Upper lobe of right lung (tissue), 1 donor: ENCODE measurements at regions not wholly inside any gene's neighbourhood (a gene's known extent, or its start where the extent isn't known, plus 50 kb on each side); places are given as distances from the start of the nearest gene placed in this dataset.

Experiments
- ATAC-seq: fragments of 200-7000 bp; cut with Tn5 transposase; one replicate; pipeline ENCODE4 v1.9.1; 2020; ENCODE audit warnings: mild to moderate bottlenecking, moderate library complexity
- DNase-seq: peaks from one replicate; pipeline ENCODE4 v3.0.0-alpha.2; 2020
- H3K27ac ChIP-seq: fragments of 200-600 bp; one replicate; pipeline ENCODE4 v1.8.0; 2022
- H3K27me3 ChIP-seq: fragments of 200-600 bp; one replicate; pipeline ENCODE4 v1.8.0; 2022; ENCODE audit warnings: mild to moderate bottlenecking
- H3K36me3 ChIP-seq: fragments of 200-600 bp; one replicate; pipeline ENCODE4 v1.8.0; 2022
- H3K4me1 ChIP-seq: fragments of 200-600 bp; one replicate; pipeline ENCODE4 v1.8.0; 2022
- H3K4me3 ChIP-seq: fragments of 200-600 bp; one replicate; pipeline ENCODE4 v1.8.0; 2022; ENCODE audit warnings: mild to moderate bottlenecking
- H3K9me3 ChIP-seq: fragments of 200-600 bp; one replicate; pipeline ENCODE4 v1.8.0; 2022
- CTCF ChIP-seq: fragments of 200-600 bp; IDR thresholded peaks from one replicate; pipeline ENCODE4 v1.8.0; 2022; ENCODE audit warnings: antibody characterized with exemption
- intact Hi-C: fragments of 100-400 bp; cut with DNase I; formaldehyde crosslinking; loops from one replicate; pipeline ENCODE4 v1.11.0; 2022
- donor health status: DM: no; HTN: yes; CAD: no; lungs with severe emphysema.

- Histone ChIP-seq H3K36me3 (no peaks in the 10 kb centered on the region), H3K27me3 (no peaks in the 10 kb centered on the region), H3K9me3 (no peaks in the 10 kb centered on the region), H3K27ac (no peak overlapping the region), H3K4me1 (no peaks in the 10 kb centered on the region), H3K4me3 (no peak overlapping the region)
- intact Hi-C loops: no loop called here
- TF ChIP-seq CTCF: no peak
- ATAC-seq (no peak), DNase-seq (no peak)
Measured at GRCh38 chr17:77725846-77726245, 232.7 kb upstream of the TNRC6C start.

DNA sequence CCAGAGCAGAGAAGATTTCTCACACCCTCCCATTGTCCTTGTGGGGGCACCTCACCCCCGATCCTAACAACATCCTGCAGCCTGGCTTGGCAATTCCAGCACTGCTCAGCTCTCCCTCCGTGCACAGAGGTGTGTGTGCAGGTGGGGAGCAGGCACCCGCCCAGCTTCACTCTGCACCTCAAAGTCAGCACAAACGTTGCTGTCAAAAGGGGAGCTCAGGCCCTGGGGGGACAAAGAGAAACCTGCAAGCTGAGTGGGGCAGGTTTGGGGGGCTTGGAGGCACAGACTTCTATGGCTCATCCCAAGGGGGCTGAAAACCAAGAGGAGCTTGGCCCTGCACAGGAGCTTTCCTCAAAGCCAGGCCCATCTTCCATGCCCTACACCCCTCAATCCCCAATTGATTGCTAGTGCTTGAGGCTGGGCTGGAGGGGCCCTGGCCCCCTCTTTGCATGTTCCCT is 231.9 kb upstream of the TNRC6C start:
- Histone ChIP-seq H3K4me3 (no peak overlapping the region), H3K9me3 (no peaks in the 10 kb centered on the region), H3K36me3 (no peaks in the 10 kb centered on the region), H3K27me3 (no peaks in the 10 kb centered on the region), H3K4me1 (no peaks in the 10 kb centered on the region), H3K27ac (no peak overlapping the region)
- intact Hi-C loops: no loop called here
- TF ChIP-seq CTCF: no peak
- DNase-seq: no peak
- no peak for ATAC-seq

DNA sequence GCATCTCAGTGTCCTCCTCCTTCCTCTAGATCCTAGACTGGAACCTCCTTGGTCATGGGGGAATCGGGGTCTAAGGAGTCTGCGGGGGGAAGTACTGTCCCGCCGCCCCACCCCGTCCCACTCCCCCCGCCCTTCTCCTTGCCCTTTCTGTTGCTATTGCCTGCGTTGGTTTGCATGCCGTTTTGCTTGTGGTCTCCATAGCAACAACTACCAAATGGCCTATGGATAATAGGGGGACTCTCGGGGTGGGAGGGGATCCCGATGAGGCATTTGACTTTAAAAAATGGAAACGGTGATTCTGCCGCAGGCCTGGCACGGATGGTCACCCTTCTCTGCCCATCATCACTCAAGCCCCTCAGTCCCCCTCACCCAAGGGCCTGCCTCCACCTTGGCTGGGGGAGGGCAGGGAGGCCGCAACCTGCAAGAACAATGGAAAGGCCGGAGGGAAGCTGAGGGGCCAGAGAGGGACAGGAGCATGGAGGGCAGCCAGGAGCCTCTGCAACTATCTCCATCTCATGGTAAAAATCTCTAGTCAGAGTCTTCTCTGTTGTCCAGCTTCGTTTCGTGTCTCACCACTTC is 231.4 kb upstream of the TNRC6C start:
- no peaks in the 10 kb centered on the region for H3K4me1 ChIP-seq
- no peak overlapping the region for H3K27ac ChIP-seq
- H3K36me3 ChIP-seq: no peaks in the 10 kb centered on the region
- no peak for DNase-seq
- no peak for TF ChIP-seq CTCF
- no peaks in the 10 kb centered on the region for H3K9me3 ChIP-seq
- intact Hi-C loops: no loop called here
- H3K27me3 ChIP-seq: no peaks in the 10 kb centered on the region
- no peak overlapping the region for H3K4me3 ChIP-seq
- ATAC-seq: no peak

DNA sequence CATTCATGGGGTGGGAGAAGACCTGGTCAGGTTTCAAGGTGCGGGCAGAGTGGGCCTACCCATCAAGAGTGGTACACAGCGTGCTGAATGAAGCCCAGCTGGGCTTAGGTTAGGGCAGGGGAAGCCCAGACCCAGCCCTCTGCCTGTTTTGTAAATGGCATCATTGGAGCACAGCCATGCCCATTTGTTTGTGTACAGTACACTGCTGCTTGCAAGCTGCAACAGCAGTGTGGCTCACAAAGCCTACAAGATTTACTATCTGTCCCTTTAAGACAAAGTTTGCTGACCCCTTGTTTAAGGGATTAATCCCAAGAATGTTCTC is 230.1 kb upstream of the TNRC6C start:
- intact Hi-C loops: no loop called here
- no peak for DNase-seq
- TF ChIP-seq CTCF: no peak
- ATAC-seq: no peak
- no peak overlapping the region for H3K27ac ChIP-seq
- H3K27me3 ChIP-seq: no peaks in the 10 kb centered on the region
- H3K9me3 ChIP-seq: no peaks in the 10 kb centered on the region
- H3K4me1 ChIP-seq: no peaks in the 10 kb centered on the region
- no peaks in the 10 kb centered on the region for H3K36me3 ChIP-seq
- no peak overlapping the region for H3K4me3 ChIP-seq

DNA sequence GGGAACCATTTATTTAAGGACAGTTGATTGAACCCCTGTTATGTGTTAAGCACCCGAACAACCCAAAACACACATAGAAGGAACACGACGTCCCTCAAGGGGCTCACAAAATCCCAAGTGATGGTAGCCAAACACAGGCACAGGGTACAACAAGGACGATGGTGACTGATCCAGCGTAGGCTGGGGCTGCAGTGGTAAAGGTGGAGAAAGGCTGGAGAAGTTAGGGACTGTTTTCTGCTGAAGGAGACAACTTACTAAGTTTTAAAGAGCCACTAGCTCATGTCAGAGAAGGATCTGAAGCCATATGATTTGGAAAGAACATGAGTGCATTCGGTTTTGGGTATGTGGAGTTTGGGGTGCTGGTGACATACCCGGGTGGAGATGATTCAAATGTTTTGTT is 229.6 kb upstream of the TNRC6C start:
- no peak for DNase-seq
- intact Hi-C loops: no loop called here
- no peak overlapping the region for H3K27ac ChIP-seq
- H3K4me3 ChIP-seq: no peak overlapping the region
- no peaks in the 10 kb centered on the region for H3K9me3 ChIP-seq
- ATAC-seq: no peak
- H3K36me3 ChIP-seq: no peaks in the 10 kb centered on the region
- TF ChIP-seq CTCF: no peak
- no peaks in the 10 kb centered on the region for H3K27me3 ChIP-seq
- H3K4me1 ChIP-seq: peaks cover 2% of the 10 kb centered on the region

- H3K27ac ChIP-seq: no peak overlapping the region
- TF ChIP-seq CTCF: no peak
- no peak for ATAC-seq
Measured at GRCh38 chr17:77729587-77729986, 228.9 kb upstream of the TNRC6C start.

More at GRCh38 chr17:77729587-77729986, 228.9 kb upstream of the TNRC6C start:
- Histone ChIP-seq H3K4me3 (no peak overlapping the region), H3K36me3 (no peaks in the 10 kb centered on the region), H3K9me3 (no peaks in the 10 kb centered on the region), H3K4me1 (peaks cover 9% of the 10 kb centered on the region), H3K27me3 (no peaks in the 10 kb centered on the region)
- DNase-seq: no peak
- intact Hi-C loops: no loop called here
